Keratinocyte (primary cell): ENCODE measurements at regions not wholly inside any gene's neighbourhood (a gene's known extent, or its start where the extent isn't known, plus 50 kb on each side); places are given as distances from the start of the nearest gene placed in this dataset.

ENCODE experiments used
- CTCF ChIP-seq, 3 experiments: IDR thresholded peaks in 1 of 3; conservative IDR thresholded peaks in 1 of 3; optimal IDR thresholded peaks in 1 of 3; 2 replicates in 2 of 3; 3 replicates in 1 of 3; pipeline versions ENCODE3 to v1.5.1; 2011; ENCODE audit warnings: low read length in 3 of 3, mild to moderate bottlenecking in 3 of 3, moderate library complexity in 2 of 3, control low read depth in 1 of 3, inconsistent platforms in 1 of 3; ENCODE audit not compliant: insufficient read depth in 2 of 3; ENCODE audit errors: extremely low read depth in 1 of 3
- EZH2 ChIP-seq: IDR thresholded peaks from one replicate; pipeline ENCODE4 v1.6.1; 2012; ENCODE audit warnings: inconsistent platforms, mild to moderate bottlenecking, low read length, moderate library complexity

GRCh38 chr12:30850684-30851083, 75.9 kb upstream of the TSPAN11 start:
- TF ChIP-seq CTCF (optimal IDR thresholded peaks at IDR 0.05 in 1 of 3, IDR thresholded peaks at IDR 0.05 in 1 of 3, conservative IDR thresholded peaks at IDR 0.05 in 1 of 3; ENCODE audit: extremely low read depth in 1 of 3, insufficient read depth in 2 of 3, low read length in 3 of 3) (no peak), EZH2 (no peak)
